ENCODE measurements at regions not wholly inside any gene's neighbourhood (a gene's known extent, or its start where the extent isn't known, plus 50 kb on each side); places are given as distances from the start of the nearest gene placed in this dataset.

- intact Hi-C loops (cut with micrococcal nuclease; ENCODE audit: unreplicated experiment): no loop called here
- H3K9me3 ChIP-seq (ENCODE audit: low read length): no peaks in the 10 kb centered on the region
- no peaks in the 10 kb centered on the region for H3K9me2 ChIP-seq (ENCODE audit: insufficient read depth, low read length)
- H3K79me2 ChIP-seq (ENCODE audit: insufficient read depth, low read depth, low read length): no peaks in the 10 kb centered on the region
- ChIA-PET POLR2A (no interaction called here), CTCF (ENCODE audit: unreplicated experiment) (no interaction called here)
- no peak for DNase-seq (ENCODE audit: low spot score)
- no peak overlapping the region for H3K27ac ChIP-seq (ENCODE audit: low read depth, low read length, poor library complexity, severe bottlenecking)
- no peak overlapping the region for H3K4me2 ChIP-seq (ENCODE audit: low read length)
- TF ChIP-seq CTCF (conservative IDR thresholded peaks at IDR 0.05; ENCODE audit: low read length) (no peak), EZH2phosphoT487 (IDR thresholded peaks at IDR 0.05; ENCODE audit: borderline replicate concordance, low read depth, low read length) (no peak)
- H2AFZ ChIP-seq (ENCODE audit: low read length): no peak overlapping the region
- H4K20me1 ChIP-seq (ENCODE audit: insufficient read depth, low read length): no peaks in the 10 kb centered on the region
- no TSS peak for BruUV-seq (replicated peaks)
- H3K4me1 ChIP-seq (ENCODE audit: insufficient read depth, low read length, poor library complexity, severe bottlenecking): no peaks in the 10 kb centered on the region
- no peaks in the 10 kb centered on the region for H3K36me3 ChIP-seq (ENCODE audit: insufficient read depth, low read length)
- no peak overlapping the region for H3K4me3 ChIP-seq (ENCODE audit: low read depth, low read length, poor library complexity, severe bottlenecking)
Measured at GRCh38 chr4:58590722-58591121, 1480.5 kb upstream of the IGFBP7 start.

- Histone ChIP-seq H2AFZ (ENCODE audit: low read length) (no peak overlapping the region), H3K9me2 (ENCODE audit: insufficient read depth, low read length) (no peaks in the 10 kb centered on the region), H3K27ac (ENCODE audit: low read depth, low read length, poor library complexity, severe bottlenecking) (no peak overlapping the region), H3K36me3 (ENCODE audit: insufficient read depth, low read length) (no peaks in the 10 kb centered on the region), H3K9me3 (ENCODE audit: low read length) (no peaks in the 10 kb centered on the region), H3K4me3 (ENCODE audit: low read depth, low read length, poor library complexity, severe bottlenecking) (no peak overlapping the region), H3K4me2 (ENCODE audit: low read length) (no peak overlapping the region), H3K79me2 (ENCODE audit: insufficient read depth, low read depth, low read length) (no peaks in the 10 kb centered on the region), H3K4me1 (ENCODE audit: insufficient read depth, low read length, poor library complexity, severe bottlenecking) (no peaks in the 10 kb centered on the region), H4K20me1 (ENCODE audit: insufficient read depth, low read length) (no peaks in the 10 kb centered on the region)
- ChIA-PET CTCF (ENCODE audit: unreplicated experiment) (no interaction called here), POLR2A (no interaction called here)
- intact Hi-C loops (cut with micrococcal nuclease; ENCODE audit: unreplicated experiment): no loop called here
- no peak for DNase-seq (ENCODE audit: low spot score)
- TF ChIP-seq CTCF (conservative IDR thresholded peaks at IDR 0.05; ENCODE audit: low read length): no peak
- TF ChIP-seq EZH2phosphoT487 (IDR thresholded peaks at IDR 0.05; ENCODE audit: borderline replicate concordance, low read depth, low read length): no peak
- no TSS peak for BruUV-seq (replicated peaks)
Measured at GRCh38 chr4:58587856-58588255, 1477.7 kb upstream of the IGFBP7 start.

GRCh38 chr4:58566260-58566659 lies 1456.1 kb upstream of the IGFBP7 start:
- H3K4me2 ChIP-seq (ENCODE audit: low read length): no peak overlapping the region
- no peak for DNase-seq (ENCODE audit: low spot score)
- no TSS peak for BruUV-seq (replicated peaks)
- no peaks in the 10 kb centered on the region for H3K4me1 ChIP-seq (ENCODE audit: insufficient read depth, low read length, poor library complexity, severe bottlenecking)
- H2AFZ ChIP-seq (ENCODE audit: low read length): no peak overlapping the region
- H3K27ac ChIP-seq (ENCODE audit: low read depth, low read length, poor library complexity, severe bottlenecking): no peak overlapping the region
- no peaks in the 10 kb centered on the region for H3K9me3 ChIP-seq (ENCODE audit: low read length)
- H3K36me3 ChIP-seq (ENCODE audit: insufficient read depth, low read length): no peaks in the 10 kb centered on the region
- no peaks in the 10 kb centered on the region for H3K9me2 ChIP-seq (ENCODE audit: insufficient read depth, low read length)
- TF ChIP-seq EZH2phosphoT487 (IDR thresholded peaks at IDR 0.05; ENCODE audit: borderline replicate concordance, low read depth, low read length) (no peak), CTCF (conservative IDR thresholded peaks at IDR 0.05; ENCODE audit: low read length) (no peak)
- intact Hi-C loops (cut with micrococcal nuclease; ENCODE audit: unreplicated experiment): no loop called here
- H3K79me2 ChIP-seq (ENCODE audit: insufficient read depth, low read depth, low read length): no peaks in the 10 kb centered on the region
- no peaks in the 10 kb centered on the region for H4K20me1 ChIP-seq (ENCODE audit: insufficient read depth, low read length)
- ChIA-PET POLR2A (interaction anchor here (0.7 kb wide), 1 partner anchor 167 kb away, joined by 3 read pairs; no protein-coding TSS in a partner anchor), CTCF (ENCODE audit: unreplicated experiment) (no interaction called here)
- H3K4me3 ChIP-seq (ENCODE audit: low read depth, low read length, poor library complexity, severe bottlenecking): no peak overlapping the region
